B cell (primary cell): ENCODE measurements at regions not wholly inside any gene's neighbourhood (a gene's known extent, or its start where the extent isn't known, plus 50 kb on each side); places are given as distances from the start of the nearest gene placed in this dataset.

ENCODE experiments used
- ATAC-seq: fragments of 200-7000 bp; cut with Tn5 transposase; one replicate; pipeline ENCODE4 v1.10.0; 2021; ENCODE audit warnings: low read depth, mild to moderate bottlenecking, moderate number of reproducible peaks, moderate library complexity
- CTCF ChIA-PET: fragments of 350-600 bp; sonication (Branson Sonifier 250); formaldehyde crosslinking; loops from one replicate; lab custom pipeline; 2021; ENCODE audit warnings: antibody characterized with exemption, inconsistent platforms; lab: Charles Lee
- POLR2A ChIA-PET: fragments of 350-600 bp; sonication (Branson Sonifier 250); formaldehyde crosslinking; loops from one replicate; lab custom pipeline; 2021; ENCODE audit warnings: antibody characterized with exemption; lab: Charles Lee
- DNase-seq: peaks from one replicate; pipeline ENCODE4 v3.0.0; 2013
- H2AFZ ChIP-seq: 2 replicates; pipeline ENCODE4 v1.6.1; 2012; ENCODE audit warnings: mild to moderate bottlenecking, low read depth, low read length; ENCODE audit not compliant: insufficient read depth, poor library complexity, severe bottlenecking
- H3K27ac ChIP-seq, 2 donors: 1 replicate in 1 of 2; 2 replicates in 1 of 2; pipeline ENCODE4 v1.5.1; 2012 to 2013; ENCODE audit warnings: low read length in 2 of 2, mild to moderate bottlenecking in 2 of 2, moderate library complexity in 1 of 2
- H3K27me3 ChIP-seq, 4 experiments: fragments of 200-600 bp in 1 of 4; sonication (generic) in 1 of 4; replicated peaks in 1 of 4; 1 replicate in 2 of 4; 2 replicates in 2 of 4; pipeline versions ENCODE4 v1.6.1 to v1.7.0; 2013 to 2016; ENCODE audit warnings: low read length in 3 of 4, mild to moderate bottlenecking in 2 of 4, mixed read lengths in 1 of 4, moderate library complexity in 1 of 4; ENCODE audit not compliant: insufficient read depth in 4 of 4, control insufficient read depth in 3 of 4; ENCODE audit errors: control extremely low read depth in 1 of 4
- H3K36me3 ChIP-seq, 2 experiments: replicated peaks in 1 of 2; 1 replicate in 1 of 2; 2 replicates in 1 of 2; pipeline versions ENCODE4 v1.6.1 to v1.7.1; 2013; ENCODE audit warnings: low read length in 1 of 2; ENCODE audit not compliant: insufficient read depth in 2 of 2, control insufficient read depth in 1 of 2; ENCODE audit errors: control extremely low read depth in 1 of 2, extremely low read depth in 1 of 2
- H3K4me1 ChIP-seq, 2 donors: fragments of 200-600 bp in 1 of 2; sonication (generic) in 1 of 2; 1 replicate in 1 of 2; 2 replicates in 1 of 2; pipeline versions ENCODE4 v1.5.1 to v1.6.1; 2013 to 2017; ENCODE audit warnings: low read length in 2 of 2; ENCODE audit not compliant: control insufficient read depth in 2 of 2, insufficient read depth in 2 of 2
- H3K4me2 ChIP-seq: replicated peaks from 2 replicates; pipeline ENCODE3; 2012; ENCODE audit warnings: mild to moderate bottlenecking, low read depth, low read length; ENCODE audit not compliant: poor library complexity, severe bottlenecking
- H3K4me3 ChIP-seq, 5 experiments: fragments of 200-600 bp in 1 of 5; sonication (generic) in 1 of 5; 1 replicate in 3 of 5; 2 replicates in 2 of 5; pipeline versions ENCODE4 v1.5.1 to v1.7.0; 2011 to 2016; ENCODE audit warnings: low read length in 4 of 5, mild to moderate bottlenecking in 4 of 5, low read depth in 2 of 5, control low read depth in 1 of 5, moderate library complexity in 1 of 5; ENCODE audit not compliant: insufficient read depth in 1 of 5; ENCODE audit errors: control extremely low read depth in 1 of 5, extremely low read depth in 1 of 5
- H3K79me2 ChIP-seq: fragments of 200-600 bp; sonication (generic); one replicate; pipeline ENCODE4 v1.6.0; 2016; ENCODE audit warnings: low read length; ENCODE audit not compliant: control insufficient read depth, insufficient read depth
- H3K9ac ChIP-seq: fragments of 200-600 bp; sonication (generic); 2 replicates; pipeline ENCODE4 v1.6.1; 2017; ENCODE audit warnings: mild to moderate bottlenecking, low read length, moderate library complexity
- H3K9me3 ChIP-seq, 3 donors: one replicate each; pipeline versions ENCODE4 v1.6.1 to v1.7.1; 2013; ENCODE audit warnings: low read length in 2 of 3; ENCODE audit not compliant: control insufficient read depth in 2 of 3, insufficient read depth in 1 of 3; ENCODE audit errors: control extremely low read depth in 1 of 3
- H4K20me1 ChIP-seq: 2 replicates; pipeline ENCODE4 v1.6.0; 2012; ENCODE audit warnings: mild to moderate bottlenecking, low read length; ENCODE audit not compliant: insufficient read depth, control insufficient read depth, poor library complexity, severe bottlenecking
- H3K27ac Mint-ChIP-seq: one replicate; pipeline ENCODE4 v1.8.0; 2021; ENCODE audit warnings: mixed read lengths
- H3K27me3 Mint-ChIP-seq: one replicate; pipeline ENCODE4 v1.8.0; 2021; ENCODE audit warnings: mixed read lengths
- H3K4me1 Mint-ChIP-seq: one replicate; pipeline ENCODE4 v1.8.0; 2021; ENCODE audit warnings: mixed read lengths
- H3K4me3 Mint-ChIP-seq: one replicate; pipeline ENCODE4 v1.8.0; 2021; ENCODE audit warnings: mixed read lengths
- H3K9me3 Mint-ChIP-seq: one replicate; pipeline ENCODE4 v1.8.0; 2022; ENCODE audit warnings: mixed read lengths; ENCODE audit not compliant: insufficient read depth
- CTCF ChIP-seq: fragments of 200-600 bp; IDR thresholded peaks from one replicate; pipeline ENCODE4 v1.8.0; 2022; ENCODE audit warnings: antibody characterized with exemption, mild to moderate bottlenecking
- EZH2 ChIP-seq: IDR thresholded peaks from 2 replicates; pipeline ENCODE4 v1.6.1; 2012; ENCODE audit warnings: borderline replicate concordance, low read depth, mild to moderate bottlenecking, moderate library complexity, low read length; ENCODE audit not compliant: insufficient read depth, poor library complexity, severe bottlenecking
- whole genome bisulfite sequencing: methylation state at CpG from one replicate; pipeline ENCODE4 v1.1.5; 2013; ENCODE audit warnings: missing lambda C conversion rate; ENCODE audit not compliant: insufficient coverage; 5-methylcytosine and 5-hydroxymethylcytosine counted together
- intact Hi-C: fragments of 100-400 bp; cut with micrococcal nuclease; formaldehyde crosslinking; loops from one replicate; pipeline ENCODE4 v1.10.0; 2022

GRCh38 chr12:34371050-34371449, 348.8 kb downstream of the ALG10 start:
- Histone ChIP-seq H3K9me3 (peaks cover 0 to 100% (median 5%) of the 10 kb centered on the region in 3 donors), H4K20me1 (no peaks in the 10 kb centered on the region), H3K9ac (no peak overlapping the region), H3K4me3 (no peak overlapping the region), H3K4me1 (no peaks in the 10 kb centered on the region), H2AFZ (no peak overlapping the region), H3K27ac (no peak overlapping the region), H3K36me3 (no peaks in the 10 kb centered on the region), H3K4me2 (no peak overlapping the region), H3K27me3 (no peaks in the 10 kb centered on the region), H3K79me2 (no peaks in the 10 kb centered on the region)
- Mint-ChIP-seq H3K27me3 (no peaks in the 10 kb centered on the region), H3K9me3 (peaks cover 2% of the 10 kb centered on the region), H3K4me1 (no peaks in the 10 kb centered on the region), H3K27ac (no peak overlapping the region), H3K4me3 (no peak overlapping the region)
- CTCF ChIA-PET = no interaction called here
- intact Hi-C loops = no loop called here
- 72% methylated on average over 17 of the region's 17 CpGs for WGBS
- TF ChIP-seq CTCF = no peak
- TF ChIP-seq EZH2 = no peak
- DNase-seq (no peak), ATAC-seq (no peak)
- POLR2A ChIA-PET = no interaction called here

- H3K9ac ChIP-seq = no peak overlapping the region
- H3K9me3 Mint-ChIP-seq = peaks cover 2% of the 10 kb centered on the region
- peaks cover 0 to 100% (median 5%) of the 10 kb centered on the region in 3 donors for H3K9me3 ChIP-seq
- no peaks in the 10 kb centered on the region for H3K27me3 ChIP-seq
- intact Hi-C loops = no loop called here
- H2AFZ ChIP-seq = no peak overlapping the region
- no peaks in the 10 kb centered on the region for H3K36me3 ChIP-seq
- no peak for ATAC-seq
- POLR2A ChIA-PET = no interaction called here
- H3K4me3 ChIP-seq = no peak overlapping the region
- H3K27ac ChIP-seq = no peak overlapping the region
- H3K4me2 ChIP-seq = no peak overlapping the region
- TF ChIP-seq EZH2 (no peak), CTCF (no peak)
- no peaks in the 10 kb centered on the region for H3K27me3 Mint-ChIP-seq
- H4K20me1 ChIP-seq = no peaks in the 10 kb centered on the region
- no peaks in the 10 kb centered on the region for H3K4me1 Mint-ChIP-seq
- no peaks in the 10 kb centered on the region for H3K4me1 ChIP-seq
- H3K27ac Mint-ChIP-seq = no peak overlapping the region
- WGBS = 73% methylated on average over 20 of the region's 21 CpGs
- CTCF ChIA-PET = no interaction called here
- no peaks in the 10 kb centered on the region for H3K79me2 ChIP-seq
- no peak overlapping the region for H3K4me3 Mint-ChIP-seq
- DNase-seq = no peak
Measured at GRCh38 chr12:34372003-34372402, 349.7 kb downstream of the ALG10 start.
